ENCODE measurements at regions not wholly inside any gene's neighbourhood (a gene's known extent, or its start where the extent isn't known, plus 50 kb on each side); places are given as distances from the start of the nearest gene placed in this dataset.

- H3K4me1 Mint-ChIP-seq, result no peaks in the 10 kb centered on the region
- H4K20me1 ChIP-seq (ENCODE audit: control insufficient read depth, insufficient read depth, low read length, poor library complexity, severe bottlenecking), result no peaks in the 10 kb centered on the region
- no peak overlapping the region for H3K4me3 ChIP-seq (ENCODE audit: control extremely low read depth in 1 of 5, extremely low read depth in 1 of 5, insufficient read depth in 1 of 5, low read depth in 2 of 5, low read length in 4 of 5)
- H2AFZ ChIP-seq (ENCODE audit: insufficient read depth, low read depth, low read length, poor library complexity, severe bottlenecking), result no peak overlapping the region
- no peaks in the 10 kb centered on the region for H3K27me3 ChIP-seq (replicated peaks in 1 of 4; ENCODE audit: control extremely low read depth in 1 of 4, control insufficient read depth in 3 of 4, insufficient read depth in 4 of 4, low read length in 3 of 4)
- ATAC-seq (ENCODE audit: low read depth) (no peak), DNase-seq (no peak)
- no peak overlapping the region for H3K27ac ChIP-seq (ENCODE audit: low read length in 2 of 2)
- H3K27me3 Mint-ChIP-seq, result no peaks in the 10 kb centered on the region
- H3K4me3 Mint-ChIP-seq, result no peak overlapping the region
- H3K36me3 ChIP-seq (replicated peaks in 1 of 2; ENCODE audit: control extremely low read depth in 1 of 2, control insufficient read depth in 1 of 2, extremely low read depth in 1 of 2, insufficient read depth in 2 of 2, low read length in 1 of 2), result no peaks in the 10 kb centered on the region
- no peaks in the 10 kb centered on the region for H3K79me2 ChIP-seq (ENCODE audit: control insufficient read depth, insufficient read depth, low read length)
- no peak overlapping the region for H3K27ac Mint-ChIP-seq
- ChIA-PET CTCF (no interaction called here), POLR2A (no interaction called here)
- H3K9me3 Mint-ChIP-seq (ENCODE audit: insufficient read depth), result peaks cover 3% of the 10 kb centered on the region
- no peaks in the 10 kb centered on the region for H3K4me1 ChIP-seq (ENCODE audit: control insufficient read depth in 2 of 2, insufficient read depth in 2 of 2, low read length in 2 of 2)
- H3K9me3 ChIP-seq (ENCODE audit: control extremely low read depth in 1 of 3, control insufficient read depth in 2 of 3, insufficient read depth in 1 of 3, low read length in 2 of 3), result peaks cover 0 to 5% (median 0%) of the 10 kb centered on the region in 3 donors
- H3K4me2 ChIP-seq (replicated peaks; ENCODE audit: low read depth, low read length, poor library complexity, severe bottlenecking), result no peak overlapping the region
- WGBS (ENCODE audit: insufficient coverage), result 79% methylated on average over 7 of the region's 7 CpGs
- intact Hi-C loops (cut with micrococcal nuclease), result no loop called here
- TF ChIP-seq EZH2 (IDR thresholded peaks at IDR 0.05; ENCODE audit: borderline replicate concordance, insufficient read depth, low read depth, low read length, poor library complexity, severe bottlenecking), result no peak
- TF ChIP-seq, protein P1, sequence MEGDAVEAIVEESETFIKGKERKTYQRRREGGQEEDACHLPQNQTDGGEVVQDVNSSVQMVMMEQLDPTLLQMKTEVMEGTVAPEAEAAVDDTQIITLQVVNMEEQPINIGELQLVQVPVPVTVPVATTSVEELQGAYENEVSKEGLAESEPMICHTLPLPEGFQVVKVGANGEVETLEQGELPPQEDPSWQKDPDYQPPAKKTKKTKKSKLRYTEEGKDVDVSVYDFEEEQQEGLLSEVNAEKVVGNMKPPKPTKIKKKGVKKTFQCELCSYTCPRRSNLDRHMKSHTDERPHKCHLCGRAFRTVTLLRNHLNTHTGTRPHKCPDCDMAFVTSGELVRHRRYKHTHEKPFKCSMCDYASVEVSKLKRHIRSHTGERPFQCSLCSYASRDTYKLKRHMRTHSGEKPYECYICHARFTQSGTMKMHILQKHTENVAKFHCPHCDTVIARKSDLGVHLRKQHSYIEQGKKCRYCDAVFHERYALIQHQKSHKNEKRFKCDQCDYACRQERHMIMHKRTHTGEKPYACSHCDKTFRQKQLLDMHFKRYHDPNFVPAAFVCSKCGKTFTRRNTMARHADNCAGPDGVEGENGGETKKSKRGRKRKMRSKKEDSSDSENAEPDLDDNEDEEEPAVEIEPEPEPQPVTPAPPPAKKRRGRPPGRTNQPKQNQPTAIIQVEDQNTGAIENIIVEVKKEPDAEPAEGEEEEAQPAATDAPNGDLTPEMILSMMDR (IDR thresholded peaks at IDR 0.05), result no peak
- no peak overlapping the region for H3K9ac ChIP-seq (ENCODE audit: low read length)
These were observed 723.0 kb upstream of the BCHE start for GRCh38 chr3:166560253-166560652.

DNA sequence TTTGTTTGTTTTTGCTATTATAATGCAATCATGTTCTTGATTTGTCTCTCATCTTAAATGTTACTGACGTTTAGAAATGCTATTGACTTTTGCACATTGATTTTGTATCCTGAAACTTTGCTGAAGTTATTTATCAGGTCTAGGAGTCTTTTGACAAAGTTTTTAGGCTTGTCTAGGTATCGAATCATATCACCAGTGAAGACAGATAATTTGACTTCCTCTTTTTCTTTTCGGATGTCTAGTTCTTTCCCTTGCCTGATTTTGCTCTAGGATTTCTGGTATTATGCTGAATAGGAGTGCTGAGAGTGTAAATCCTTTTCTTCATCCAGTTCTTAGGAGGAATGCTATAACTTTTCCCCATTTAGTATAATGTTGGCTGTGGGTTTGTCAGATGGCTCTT lies 719.7 kb upstream of the BCHE start:
- Histone ChIP-seq H4K20me1 (ENCODE audit: control insufficient read depth, insufficient read depth, low read length, poor library complexity, severe bottlenecking) (no peaks in the 10 kb centered on the region), H3K27ac (ENCODE audit: low read length in 2 of 2) (no peak overlapping the region), H3K9me3 (ENCODE audit: control extremely low read depth in 1 of 3, control insufficient read depth in 2 of 3, insufficient read depth in 1 of 3, low read length in 2 of 3) (peaks cover 0 to 5% (median 0%) of the 10 kb centered on the region in 3 donors), H2AFZ (ENCODE audit: insufficient read depth, low read depth, low read length, poor library complexity, severe bottlenecking) (no peak overlapping the region), H3K79me2 (ENCODE audit: control insufficient read depth, insufficient read depth, low read length) (no peaks in the 10 kb centered on the region), H3K4me1 (ENCODE audit: control insufficient read depth in 2 of 2, insufficient read depth in 2 of 2, low read length in 2 of 2) (no peaks in the 10 kb centered on the region), H3K36me3 (replicated peaks in 1 of 2; ENCODE audit: control extremely low read depth in 1 of 2, control insufficient read depth in 1 of 2, extremely low read depth in 1 of 2, insufficient read depth in 2 of 2, low read length in 1 of 2) (no peaks in the 10 kb centered on the region), H3K9ac (ENCODE audit: low read length) (no peak overlapping the region), H3K4me3 (ENCODE audit: control extremely low read depth in 1 of 5, extremely low read depth in 1 of 5, insufficient read depth in 1 of 5, low read depth in 2 of 5, low read length in 4 of 5) (no peak overlapping the region), H3K27me3 (replicated peaks in 1 of 4; ENCODE audit: control extremely low read depth in 1 of 4, control insufficient read depth in 3 of 4, insufficient read depth in 4 of 4, low read length in 3 of 4) (no peaks in the 10 kb centered on the region), H3K4me2 (replicated peaks; ENCODE audit: low read depth, low read length, poor library complexity, severe bottlenecking) (no peak overlapping the region)
- Mint-ChIP-seq H3K9me3 (ENCODE audit: insufficient read depth) (peaks cover 5% of the 10 kb centered on the region), H3K27me3 (no peaks in the 10 kb centered on the region), H3K4me3 (no peak overlapping the region), H3K27ac (no peak overlapping the region), H3K4me1 (no peaks in the 10 kb centered on the region)
- intact Hi-C loops (cut with micrococcal nuclease), result no loop called here
- ATAC-seq (ENCODE audit: low read depth) (no peak), DNase-seq (no peak)
- ChIA-PET CTCF (no interaction called here), POLR2A (no interaction called here)
- TF ChIP-seq EZH2 (IDR thresholded peaks at IDR 0.05; ENCODE audit: borderline replicate concordance, insufficient read depth, low read depth, low read length, poor library complexity, severe bottlenecking), result no peak
- TF ChIP-seq, protein P1 (IDR thresholded peaks at IDR 0.05), result no peak
- 100% methylated on average over 1 of the region's 3 CpGs for WGBS (ENCODE audit: insufficient coverage)
